ENCODE measurements at regions not wholly inside any gene's neighbourhood (a gene's known extent, or its start where the extent isn't known, plus 50 kb on each side); places are given as distances from the start of the nearest gene placed in this dataset.

DNA sequence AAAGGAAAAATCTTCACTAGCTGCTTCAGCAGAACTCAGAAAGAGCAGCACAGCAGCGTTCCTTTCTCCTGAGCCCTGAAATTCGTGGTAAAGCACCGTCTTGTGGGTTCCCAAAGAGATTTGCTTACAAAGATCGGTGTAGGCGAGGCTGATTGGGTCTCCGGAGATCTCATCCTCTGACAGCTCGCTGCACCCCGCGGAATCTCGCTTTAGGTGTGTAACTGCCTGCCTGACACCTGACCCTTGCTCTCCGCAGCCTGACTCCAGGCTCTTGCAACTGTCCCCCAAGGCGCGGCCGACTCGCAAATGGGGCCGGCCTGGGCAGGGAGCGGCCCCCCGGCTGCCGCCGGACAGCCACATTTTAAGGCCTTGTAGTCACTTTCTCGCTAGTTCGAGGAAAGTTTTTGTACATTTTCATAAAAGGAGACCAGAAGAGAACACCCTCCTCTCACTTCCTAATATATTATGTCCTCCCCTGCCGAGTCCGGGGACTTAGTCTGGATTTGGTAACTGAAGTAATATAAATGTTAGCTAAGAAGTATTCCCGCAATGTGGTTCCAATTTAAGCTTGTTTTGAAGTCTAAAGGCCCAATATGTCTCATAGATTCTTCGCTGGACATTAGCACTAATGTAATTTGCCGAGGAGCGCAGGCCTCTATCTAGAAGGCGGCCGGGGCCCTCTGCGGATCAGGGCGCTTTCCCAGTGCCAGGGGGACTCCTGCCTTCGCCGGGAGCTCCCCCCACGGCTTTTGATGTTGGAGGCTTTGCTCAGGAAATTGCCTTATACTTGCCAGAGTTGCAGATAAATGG is 177.3 kb upstream of the CDKN3 start (continued):
- no peak for TF ChIP-seq ZNF274 (IDR thresholded peaks at IDR 0.05; ENCODE audit: borderline replicate concordance, extremely low read depth, low read length)
